Astrocyte (in vitro differentiated cells and primary cell): ENCODE measurements at regions not wholly inside any gene's neighbourhood (a gene's known extent, or its start where the extent isn't known, plus 50 kb on each side); places are given as distances from the start of the nearest gene placed in this dataset.

Source experiments
- DNase-seq: peaks from one replicate; pipeline ENCODE4 v3.0.0-alpha.2; 2010; ENCODE audit warnings: low read depth
- FAIRE-seq: peaks from 2 replicates; lab custom pipeline; 2011; peaks lifted over from hg19 to GRCh38; lab: Jason Lieb, UNC
- H2AFZ ChIP-seq: 2 replicates; pipeline ENCODE4 v1.6.0; 2012; ENCODE audit warnings: low read depth, low read length, inconsistent platforms
- H3K27ac ChIP-seq: 2 replicates; pipeline ENCODE4 v1.5.1; 2011; ENCODE audit warnings: low read depth, low read length, inconsistent platforms
- H3K27me3 ChIP-seq: 2 replicates; pipeline ENCODE4 v1.6.0; 2011; ENCODE audit warnings: low read length, inconsistent platforms; ENCODE audit not compliant: insufficient read depth
- H3K36me3 ChIP-seq: 2 replicates; pipeline ENCODE4 v1.5.1; 2011; ENCODE audit warnings: low read length, inconsistent platforms; ENCODE audit not compliant: insufficient read depth
- H3K4me1 ChIP-seq: 2 replicates; pipeline ENCODE4 v1.5.1; 2011; ENCODE audit warnings: low read length, inconsistent platforms; ENCODE audit not compliant: insufficient read depth
- H3K4me2 ChIP-seq: 2 replicates; pipeline ENCODE4 v1.6.0; 2012; ENCODE audit warnings: low read length, inconsistent platforms
- H3K4me3 ChIP-seq: 2 replicates; pipeline ENCODE4 v1.5.1; 2011; ENCODE audit warnings: low read depth, mild to moderate bottlenecking, low read length, inconsistent platforms; ENCODE audit not compliant: insufficient read depth
- H3K79me2 ChIP-seq: 2 replicates; pipeline ENCODE4 v1.6.0; 2012; ENCODE audit warnings: mild to moderate bottlenecking, low read length, inconsistent platforms; ENCODE audit not compliant: insufficient read depth
- H3K9ac ChIP-seq: 2 replicates; pipeline ENCODE4 v1.6.0; 2012; ENCODE audit warnings: mild to moderate bottlenecking, low read length, inconsistent platforms
- H3K9me3 ChIP-seq: 2 replicates; pipeline ENCODE4 v1.5.1; 2012; ENCODE audit warnings: low read depth, mild to moderate bottlenecking, low read length, inconsistent platforms; ENCODE audit not compliant: insufficient read depth
- H4K20me1 ChIP-seq: 2 replicates; pipeline ENCODE4 v1.6.0; 2012; ENCODE audit warnings: low read length, inconsistent platforms; ENCODE audit not compliant: insufficient read depth
- H3K27ac Mint-ChIP-seq: one replicate; pipeline ENCODE4 v1.8.0; 2021; ENCODE audit warnings: mild to moderate bottlenecking, mixed read lengths; ENCODE audit not compliant: unreplicated experiment
- H3K27me3 Mint-ChIP-seq: one replicate; pipeline ENCODE4 v1.8.0; 2021; ENCODE audit warnings: low read depth, mixed read lengths; ENCODE audit not compliant: unreplicated experiment
- H3K36me3 Mint-ChIP-seq: one replicate; pipeline ENCODE4 v1.8.0; 2021; ENCODE audit warnings: low read depth, mixed read lengths; ENCODE audit not compliant: unreplicated experiment
- H3K4me1 Mint-ChIP-seq: one replicate; pipeline ENCODE4 v1.8.0; 2021; ENCODE audit warnings: low read depth, mixed read lengths; ENCODE audit not compliant: unreplicated experiment
- H3K4me3 Mint-ChIP-seq: one replicate; pipeline ENCODE4 v1.8.0; 2021; ENCODE audit warnings: mild to moderate bottlenecking, moderate library complexity, mixed read lengths; ENCODE audit not compliant: unreplicated experiment
- H3K9me3 Mint-ChIP-seq: one replicate; pipeline ENCODE4 v1.8.0; 2021; ENCODE audit warnings: mild to moderate bottlenecking, mixed read lengths; ENCODE audit not compliant: unreplicated experiment
- CTCF ChIP-seq: IDR thresholded peaks from 2 replicates; pipeline ENCODE4 v1.5.1; 2011; ENCODE audit warnings: low read depth, mild to moderate bottlenecking, inconsistent platforms, low read length, moderate library complexity; ENCODE audit not compliant: insufficient read depth
- EZH2 ChIP-seq: IDR thresholded peaks from 2 replicates; pipeline ENCODE4 v1.6.1; 2012; ENCODE audit warnings: mild to moderate bottlenecking, low read length, inconsistent platforms; ENCODE audit not compliant: insufficient read depth

GRCh38 chr2:43100883-43101662 is 125.3 kb downstream of the ZFP36L2 start:
- H3K9me3 Mint-ChIP-seq = peaks cover 32% of the 10 kb centered on the region
- peak overlapping the region; percentile 74 for H3K9ac ChIP-seq
- H3K9me3 ChIP-seq = no peaks in the 10 kb centered on the region
- peak overlapping the region; percentile 39 for H3K4me3 ChIP-seq
- H3K4me3 Mint-ChIP-seq = no peak overlapping the region
- H3K27ac Mint-ChIP-seq = peak overlapping the region; percentile 62
- DNase-seq = peak; percentile 64
- no peaks in the 10 kb centered on the region for H4K20me1 ChIP-seq
- FAIRE-seq = no peak
- no peaks in the 10 kb centered on the region for H3K27me3 ChIP-seq
- H3K4me1 Mint-ChIP-seq = peaks cover 10% of the 10 kb centered on the region
- H3K36me3 Mint-ChIP-seq = peaks cover 5% of the 10 kb centered on the region
- H3K79me2 ChIP-seq = no peaks in the 10 kb centered on the region
- H3K4me1 ChIP-seq = peaks cover 11% of the 10 kb centered on the region
- no peak overlapping the region for H3K27ac ChIP-seq
- H3K36me3 ChIP-seq = no peaks in the 10 kb centered on the region
- peak overlapping the region; percentile 84 for H3K4me2 ChIP-seq
- H2AFZ ChIP-seq = peak overlapping the region; percentile 83
- no peaks in the 10 kb centered on the region for H3K27me3 Mint-ChIP-seq
- TF ChIP-seq CTCF = no peak
- TF ChIP-seq EZH2 = no peak

- no peaks in the 10 kb centered on the region for H4K20me1 ChIP-seq
- Mint-ChIP-seq H3K36me3 (peaks cover 5% of the 10 kb centered on the region), H3K9me3 (peaks cover 32% of the 10 kb centered on the region), H3K27me3 (no peaks in the 10 kb centered on the region), H3K27ac (peak overlapping the region; percentile 41), H3K4me1 (peaks cover 9% of the 10 kb centered on the region), H3K4me3 (no peak overlapping the region)
- peak overlapping the region; percentile 39 for H3K4me3 ChIP-seq
- no peaks in the 10 kb centered on the region for H3K36me3 ChIP-seq
- peaks cover 1% of the 10 kb centered on the region for H3K9me3 ChIP-seq
- no peaks in the 10 kb centered on the region for H3K27me3 ChIP-seq
- H3K4me2 ChIP-seq = peak overlapping the region; percentile 84
- FAIRE-seq (no peak), DNase-seq (no peak)
- peak overlapping the region; percentile 83 for H2AFZ ChIP-seq
- TF ChIP-seq CTCF (no peak), EZH2 (no peak)
- no peak overlapping the region for H3K27ac ChIP-seq
- H3K79me2 ChIP-seq = no peaks in the 10 kb centered on the region
- peak overlapping the region; percentile 74 for H3K9ac ChIP-seq
- peaks cover 11% of the 10 kb centered on the region for H3K4me1 ChIP-seq
These were observed 126.0 kb downstream of the ZFP36L2 start for GRCh38 chr2:43100362-43100882.

- H3K36me3 Mint-ChIP-seq = peaks cover 5% of the 10 kb centered on the region
- no peak overlapping the region for H3K9ac ChIP-seq
- H2AFZ ChIP-seq = no peak overlapping the region
- FAIRE-seq (no peak), DNase-seq (no peak)
- no peaks in the 10 kb centered on the region for H4K20me1 ChIP-seq
- no peak overlapping the region for H3K27ac ChIP-seq
- peaks cover 9% of the 10 kb centered on the region for H3K4me1 Mint-ChIP-seq
- H3K4me3 Mint-ChIP-seq = no peak overlapping the region
- H3K27ac Mint-ChIP-seq = peak overlapping the region; percentile 14
- peaks cover 32% of the 10 kb centered on the region for H3K9me3 Mint-ChIP-seq
- H3K36me3 ChIP-seq = no peaks in the 10 kb centered on the region
- H3K4me3 ChIP-seq = no peak overlapping the region
- no peak for TF ChIP-seq CTCF
- no peak for TF ChIP-seq EZH2
- H3K79me2 ChIP-seq = no peaks in the 10 kb centered on the region
- no peaks in the 10 kb centered on the region for H3K27me3 Mint-ChIP-seq
- peaks cover 3% of the 10 kb centered on the region for H3K9me3 ChIP-seq
- H3K4me2 ChIP-seq = no peak overlapping the region
- peaks cover 11% of the 10 kb centered on the region for H3K4me1 ChIP-seq
- no peaks in the 10 kb centered on the region for H3K27me3 ChIP-seq
These were observed 126.6 kb downstream of the ZFP36L2 start for GRCh38 chr2:43099797-43100196.
